CD4-positive, alpha-beta T cell treated with Interleukin-17A for 1 hour (primary cell): ENCODE measurements at regions not wholly inside any gene's neighbourhood (a gene's known extent, or its start where the extent isn't known, plus 50 kb on each side); places are given as distances from the start of the nearest gene placed in this dataset.

Experiments used
- DNase-seq: peaks from one replicate; pipeline ENCODE4 v3.0.0-alpha.2; 2020

DNA sequence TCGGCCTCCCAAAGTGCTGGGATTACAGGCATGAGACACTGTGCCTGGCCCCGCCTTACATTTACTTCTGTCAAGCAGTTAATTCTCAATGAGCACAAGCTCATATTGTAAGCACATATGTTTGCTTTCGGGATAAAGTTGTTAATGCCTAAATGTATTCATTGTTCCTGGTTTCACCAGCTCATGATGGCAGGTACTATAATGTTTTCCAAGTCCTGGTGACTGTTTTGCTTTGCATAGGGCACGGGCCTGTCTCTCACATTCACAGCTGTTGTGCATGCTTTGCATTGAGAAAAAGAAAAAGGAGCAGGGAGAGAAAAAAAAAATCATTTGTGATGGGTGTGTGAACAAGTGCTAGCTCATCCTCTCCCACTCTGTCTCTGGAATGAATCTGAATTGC lies 661.2 kb upstream of the TENM3 start:
- DNase-seq, result no peak

DNA sequence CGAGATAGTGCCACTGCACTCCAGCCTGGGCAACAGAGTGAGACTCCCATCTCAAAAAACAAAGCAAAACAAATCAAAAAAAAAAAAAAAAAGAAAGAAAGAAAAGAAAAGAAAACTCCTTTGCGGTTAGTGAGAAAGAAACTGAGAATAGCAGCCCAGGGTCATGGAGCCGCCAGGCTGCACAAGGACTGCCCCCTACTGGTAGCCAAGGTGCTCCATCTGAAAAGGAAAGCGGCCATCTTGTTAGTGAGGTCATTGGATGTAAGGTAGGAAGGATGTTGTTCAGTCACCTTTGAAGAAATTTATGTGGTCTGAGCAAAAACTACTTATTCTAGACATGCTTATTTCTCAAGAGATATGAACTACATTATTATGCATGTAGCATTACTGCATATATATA lies 660.6 kb upstream of the TENM3 start:
- no peak for DNase-seq

DNA sequence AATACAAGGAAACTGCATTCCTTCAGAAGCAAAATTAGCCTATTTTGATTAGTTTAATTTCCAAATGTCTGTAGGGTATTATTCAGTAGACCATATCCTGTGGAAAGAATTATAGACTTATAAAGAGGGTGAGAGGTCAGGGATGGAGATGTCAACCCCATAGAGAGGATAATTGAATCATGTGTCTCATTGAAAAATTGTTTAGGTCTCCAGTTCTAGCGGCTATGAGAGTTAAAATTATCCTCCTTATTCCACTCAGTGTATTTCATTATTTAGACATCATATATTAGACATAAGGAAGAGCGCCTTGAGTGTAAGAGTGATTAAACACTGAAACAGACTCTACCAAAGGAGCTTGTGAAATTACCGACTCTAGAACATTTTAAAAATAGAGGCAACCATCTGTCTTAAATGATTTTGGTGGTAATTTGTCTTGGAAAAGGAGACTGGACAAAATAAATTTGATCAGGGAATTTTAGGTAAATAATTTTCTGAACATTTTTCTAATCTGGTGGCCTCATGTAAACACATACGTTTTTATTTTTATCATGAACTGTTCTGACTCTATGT lies 654.4 kb upstream of the TENM3 start:
- no peak for DNase-seq

DNA sequence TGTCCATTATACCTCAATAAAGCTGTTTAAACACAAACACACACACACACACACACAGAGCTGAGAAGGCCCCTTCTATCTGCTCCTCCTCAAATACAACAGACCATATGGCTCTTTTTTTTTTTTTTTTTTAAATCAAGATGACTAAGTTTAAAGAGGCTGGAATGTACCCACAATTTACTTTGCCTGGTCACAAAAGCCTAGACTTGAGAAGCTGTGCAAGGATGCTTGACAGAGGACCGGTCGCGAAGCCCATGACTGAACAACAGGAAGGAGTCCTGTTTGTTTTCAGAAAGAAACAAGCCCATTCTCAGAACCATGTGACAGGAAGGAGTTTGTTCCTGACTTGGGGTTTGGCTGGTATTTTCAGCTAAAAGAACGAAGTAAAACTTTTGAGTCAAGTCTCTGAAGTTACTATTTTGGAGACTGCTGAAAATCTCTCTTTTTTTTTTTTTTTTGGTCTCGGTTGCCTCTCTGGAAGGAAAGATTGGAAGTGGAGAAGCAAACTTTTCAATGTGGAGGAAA lies 650.9 kb upstream of the TENM3 start:
- DNase-seq, result no peak

DNA sequence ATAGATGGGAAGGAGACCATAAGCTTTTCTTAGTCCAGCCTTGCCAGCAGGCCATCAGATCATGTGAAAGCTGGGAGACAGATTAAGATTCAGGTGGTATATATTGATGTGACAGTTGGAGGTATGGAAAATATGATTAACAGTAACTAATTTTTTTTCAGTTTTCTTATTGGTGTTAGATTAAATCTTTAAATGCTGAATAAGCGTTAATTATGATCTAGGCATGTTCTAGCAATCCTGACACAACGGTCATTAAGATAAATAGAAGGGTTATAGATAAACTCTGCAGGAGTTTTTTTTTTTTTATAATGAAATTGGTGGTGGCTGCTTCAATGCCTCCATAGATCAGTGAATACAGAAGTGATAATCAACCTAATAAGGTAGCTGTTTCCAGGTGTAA lies 649.5 kb upstream of the TENM3 start:
- no peak for DNase-seq

DNA sequence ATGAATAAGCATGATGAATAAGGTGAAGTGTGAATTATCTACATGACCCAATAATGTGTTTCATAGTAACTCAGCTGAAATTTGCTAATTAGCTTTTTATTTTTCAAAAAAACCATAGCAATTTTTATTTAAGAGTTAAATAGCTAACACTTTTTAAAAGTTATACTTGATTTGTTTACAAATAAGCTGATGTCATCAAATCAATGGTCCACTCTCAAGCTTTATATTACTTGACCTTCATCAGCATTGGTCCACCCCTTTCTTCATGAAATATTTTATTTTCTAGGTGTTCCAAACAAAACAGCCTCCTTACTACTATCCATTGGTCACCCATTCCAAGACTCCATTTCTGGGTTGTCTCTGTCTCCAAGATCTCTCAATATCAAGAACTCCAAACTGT lies 649.0 kb upstream of the TENM3 start:
- DNase-seq, result no peak

DNA sequence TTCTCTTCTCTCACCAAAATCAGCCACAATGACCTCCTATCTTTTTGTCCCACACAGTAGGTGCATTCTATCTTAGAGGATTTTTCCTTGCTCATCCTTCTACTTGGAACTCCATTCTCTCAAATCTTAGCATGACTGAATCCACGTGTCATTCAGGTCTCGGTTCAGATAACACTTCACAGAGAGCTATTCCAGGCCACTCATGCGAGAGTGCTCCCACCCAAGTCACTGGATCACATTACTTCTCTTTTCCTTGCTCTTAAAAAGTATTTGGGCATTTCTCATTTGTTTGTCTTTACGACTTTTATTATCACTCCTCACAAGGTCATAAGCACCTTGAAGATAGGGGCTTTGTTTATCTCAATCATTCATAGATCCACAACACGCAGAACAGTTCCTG lies 647.5 kb upstream of the TENM3 start:
- DNase-seq, result no peak

DNA sequence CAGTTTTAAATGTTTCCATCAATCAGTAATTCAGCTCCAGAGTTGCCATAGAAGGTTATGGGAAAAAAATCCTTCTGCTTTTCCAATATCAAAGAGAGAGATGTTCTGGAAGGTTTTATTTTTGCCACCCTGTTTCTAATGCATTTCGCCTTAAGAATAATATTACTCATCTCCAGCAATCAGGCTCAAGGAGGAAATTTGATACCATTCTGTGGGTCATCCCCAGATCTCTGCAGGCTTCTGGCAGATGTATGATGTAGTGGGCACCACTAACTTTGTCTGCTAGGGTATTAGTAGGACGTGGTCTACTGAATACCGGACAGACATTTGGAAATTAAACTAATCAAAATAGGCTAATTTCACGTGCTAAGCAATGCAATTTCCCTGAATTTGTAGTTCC lies 645.4 kb upstream of the TENM3 start:
- no peak for DNase-seq

DNA sequence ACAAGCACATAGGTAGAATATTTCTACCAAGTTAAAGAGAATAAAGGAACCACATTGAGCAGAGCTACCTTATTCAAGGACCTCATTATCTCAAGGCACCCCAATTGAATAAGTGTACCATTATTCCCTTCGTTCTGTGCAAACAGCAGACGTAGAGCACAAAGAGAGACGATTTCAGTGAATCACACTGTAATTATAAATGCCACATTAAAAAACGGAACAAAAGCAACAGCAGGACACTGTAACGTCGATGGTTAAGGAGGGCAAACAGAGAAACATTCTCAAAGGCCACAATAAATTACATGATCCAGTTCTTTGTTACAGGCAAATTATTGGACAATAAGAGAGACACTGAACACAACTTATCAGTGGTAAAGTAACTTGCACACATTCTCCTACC lies 644.1 kb upstream of the TENM3 start:
- DNase-seq, result no peak

DNA sequence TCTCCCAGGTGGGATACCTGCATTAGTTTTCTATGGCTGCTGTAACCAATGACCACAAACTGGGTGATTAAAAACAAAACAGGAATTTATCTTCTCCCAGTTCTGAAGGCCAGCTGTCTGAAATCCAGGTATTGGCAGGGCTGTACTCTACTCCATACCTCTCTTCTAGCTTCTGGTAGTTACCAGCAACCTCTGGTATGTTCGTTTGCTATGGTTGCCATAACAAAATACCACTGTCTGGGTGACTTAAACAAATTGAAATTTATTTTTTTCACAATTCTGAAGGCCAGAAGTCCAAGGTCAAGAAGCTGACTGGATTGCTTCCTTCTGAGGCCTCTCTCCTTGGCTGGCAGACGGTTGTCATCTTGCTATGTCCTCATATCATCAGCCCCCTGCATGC lies 642.1 kb upstream of the TENM3 start:
- no peak for DNase-seq

DNA sequence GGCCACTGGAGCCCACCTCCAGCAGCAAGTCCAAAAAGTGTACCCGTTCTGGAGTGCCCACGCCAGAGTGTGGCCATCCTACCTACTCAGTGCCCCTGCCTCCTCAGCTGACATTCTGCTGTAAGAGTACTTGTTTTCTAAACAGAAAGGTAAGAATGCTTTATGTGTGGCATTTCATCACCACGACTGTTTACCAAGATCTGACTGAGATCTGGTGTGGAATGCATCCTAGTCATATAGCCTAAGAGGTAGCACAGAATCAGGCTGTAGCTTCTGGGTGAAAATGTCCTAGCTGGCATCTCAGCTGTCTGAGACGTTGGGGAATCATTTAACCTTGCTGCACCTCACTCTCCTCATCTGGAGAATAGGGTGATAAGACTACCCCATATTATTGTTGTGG lies 638.7 kb upstream of the TENM3 start:
- no peak for DNase-seq

DNA sequence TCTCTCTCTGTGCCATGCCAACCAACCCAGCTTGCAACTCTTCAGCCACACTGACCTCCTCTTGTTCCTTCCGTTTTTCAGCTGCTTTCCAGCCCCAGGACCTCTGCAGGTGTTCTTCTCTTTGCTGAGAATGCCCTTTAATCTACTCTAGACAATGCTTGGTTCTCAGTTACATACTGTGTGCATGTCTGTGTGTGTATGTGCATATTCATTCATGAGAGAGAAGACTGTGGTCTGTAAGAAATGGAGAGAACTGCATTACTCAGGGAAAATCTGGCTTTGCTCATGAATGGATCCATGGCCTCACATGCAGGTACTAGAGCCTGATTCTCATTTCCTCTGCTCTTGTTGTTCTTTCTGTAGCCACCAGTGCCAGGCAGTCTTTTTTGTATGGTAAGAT lies 636.9 kb upstream of the TENM3 start:
- DNase-seq, result no peak

DNA sequence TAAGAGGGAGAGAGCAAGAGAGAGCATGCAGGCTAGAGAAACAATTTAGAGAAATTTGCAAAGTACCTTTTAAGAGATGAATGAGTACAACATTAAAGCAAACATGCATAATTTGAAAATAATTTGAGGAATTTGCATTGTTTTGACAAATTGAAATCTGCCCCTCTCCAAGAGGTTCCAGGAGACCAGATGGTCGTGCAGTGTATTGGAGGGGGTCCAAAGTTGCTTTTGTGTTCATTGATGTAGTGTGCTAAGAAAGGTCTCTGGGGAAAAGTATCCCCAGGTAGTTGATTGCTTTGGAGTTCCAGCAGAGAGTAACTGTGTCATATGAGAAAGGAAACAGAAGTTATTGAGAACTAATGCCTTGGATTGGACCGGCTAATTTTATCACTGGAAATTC lies 635.0 kb upstream of the TENM3 start:
- no peak for DNase-seq

DNA sequence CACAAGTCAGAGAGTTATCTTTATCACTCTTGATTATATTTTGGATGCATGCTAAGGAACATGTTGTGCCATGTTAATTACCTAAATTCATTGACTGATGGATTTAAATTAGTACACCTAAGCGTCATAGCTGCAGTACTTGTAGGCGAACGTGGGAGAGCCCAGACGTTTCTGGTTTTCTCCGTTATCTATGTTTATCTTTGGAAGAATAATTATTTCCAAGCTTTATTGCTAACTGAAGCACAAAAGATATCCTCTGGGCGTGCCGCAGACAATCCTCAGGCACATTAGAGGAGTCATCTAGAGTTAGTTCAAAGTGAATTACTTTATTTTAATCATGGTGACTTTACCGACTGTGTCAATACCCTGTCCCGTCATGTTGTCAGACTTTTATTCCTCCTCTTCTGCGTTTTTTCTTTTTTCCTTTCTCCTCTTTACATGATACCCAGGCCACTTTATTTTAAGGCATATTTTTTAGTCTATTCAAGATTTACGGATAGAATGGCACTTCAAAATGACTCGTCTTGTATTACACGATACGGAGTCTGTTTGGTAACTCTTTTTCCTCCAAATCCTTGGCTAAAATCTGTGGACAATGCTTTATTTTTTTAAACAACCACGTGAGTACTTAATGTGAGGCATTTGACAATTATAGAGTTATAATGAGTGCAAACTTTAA lies 632.0 kb upstream of the TENM3 start:
- DNase-seq, result no peak

DNA sequence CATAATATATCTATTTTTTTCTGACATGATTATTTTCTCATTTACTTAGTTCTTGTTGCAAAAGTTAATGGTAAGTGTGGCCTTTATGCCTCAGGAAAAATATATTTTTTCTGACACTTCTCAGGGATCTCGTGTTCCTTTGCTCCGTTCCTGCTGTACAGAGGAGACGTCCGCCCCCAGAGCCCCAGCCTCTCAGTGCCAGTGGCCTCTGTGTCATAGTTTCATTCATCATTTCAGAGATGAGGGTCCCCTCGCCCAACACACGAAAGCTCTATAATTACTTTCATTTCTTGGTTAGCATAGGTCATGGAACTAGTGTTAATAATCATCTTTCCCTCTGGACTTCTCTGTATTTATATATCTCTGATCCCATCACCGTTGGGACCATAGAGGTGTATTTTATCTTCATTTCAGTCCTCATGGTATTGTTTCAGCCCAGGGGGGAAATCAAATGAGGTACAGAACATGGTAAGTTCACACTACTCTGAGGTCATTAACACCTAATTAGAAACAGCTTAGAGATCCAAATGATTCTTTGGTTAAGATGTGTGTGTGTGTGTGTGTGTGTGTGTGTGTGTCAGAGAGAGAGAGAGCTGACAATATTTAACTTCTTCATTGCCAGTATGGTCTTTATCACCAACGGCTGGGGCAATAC lies 631.1 kb upstream of the TENM3 start:
- DNase-seq, result no peak

DNA sequence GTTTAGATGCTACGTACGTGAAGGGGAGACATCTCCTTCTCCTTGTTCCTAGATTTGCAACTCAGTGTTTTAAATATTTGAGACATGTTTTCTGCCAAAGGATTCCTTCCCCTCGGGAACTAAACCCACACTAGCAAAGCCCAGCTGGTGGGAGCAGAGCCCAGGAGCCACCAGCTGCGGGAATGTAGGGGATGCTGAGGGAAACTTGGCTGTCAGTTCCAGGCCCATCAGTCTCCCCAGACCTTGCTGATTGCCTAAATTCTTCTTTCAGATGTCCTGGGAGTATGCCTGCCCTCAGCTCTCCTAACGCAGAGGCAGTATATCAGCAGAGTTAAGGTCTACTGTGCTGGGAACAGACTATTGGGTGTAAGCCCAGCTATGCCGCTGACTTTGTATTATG lies 630.0 kb upstream of the TENM3 start:
- no peak for DNase-seq

DNA sequence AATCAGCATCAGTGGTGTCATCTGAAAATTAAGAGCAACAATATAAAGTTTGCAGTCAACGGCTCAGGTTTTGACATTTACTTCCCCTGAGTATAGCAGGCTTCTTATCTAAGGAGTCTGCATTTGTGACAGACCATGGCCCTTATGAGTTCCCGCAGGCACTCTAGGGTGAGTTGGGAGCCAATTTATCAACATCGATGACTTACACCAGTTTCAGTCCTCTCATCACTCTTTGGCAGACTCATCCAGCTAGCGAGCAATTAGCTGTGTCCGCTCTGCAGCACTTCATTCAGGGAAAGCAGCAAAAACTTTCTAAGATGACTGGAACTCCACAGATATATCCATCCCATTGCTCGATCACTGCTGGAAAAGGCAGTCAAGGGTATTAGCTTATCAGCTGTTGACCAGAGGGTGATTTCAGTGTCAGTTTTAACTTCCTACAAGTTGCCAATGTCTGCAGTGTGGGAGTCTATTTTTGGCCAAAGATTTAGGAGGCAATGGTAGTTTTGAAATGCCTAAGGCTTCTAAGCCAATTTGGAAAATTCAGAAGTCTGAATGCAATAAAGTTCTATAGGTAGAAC lies 625.1 kb upstream of the TENM3 start:
- DNase-seq, result no peak

DNA sequence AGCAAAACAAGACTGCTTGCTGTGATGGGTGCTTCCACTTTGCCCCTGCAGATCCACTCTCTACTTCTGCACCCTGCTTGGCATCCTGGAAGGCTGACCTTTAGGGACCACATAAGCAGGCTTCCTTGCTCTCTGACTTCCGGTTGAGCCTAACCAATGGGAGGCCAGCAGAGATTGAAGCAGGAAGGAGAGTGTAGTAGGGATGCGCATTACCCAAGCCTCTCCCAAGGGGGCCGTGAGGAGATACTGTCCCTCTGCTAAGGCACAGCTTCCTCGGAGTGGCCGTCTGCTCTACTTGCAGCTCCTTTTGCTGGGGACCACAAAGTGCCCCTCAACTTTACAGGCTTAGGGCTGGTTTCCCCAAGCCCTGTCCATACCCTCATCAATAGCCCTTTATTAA lies 624.3 kb upstream of the TENM3 start:
- DNase-seq, result no peak

DNA sequence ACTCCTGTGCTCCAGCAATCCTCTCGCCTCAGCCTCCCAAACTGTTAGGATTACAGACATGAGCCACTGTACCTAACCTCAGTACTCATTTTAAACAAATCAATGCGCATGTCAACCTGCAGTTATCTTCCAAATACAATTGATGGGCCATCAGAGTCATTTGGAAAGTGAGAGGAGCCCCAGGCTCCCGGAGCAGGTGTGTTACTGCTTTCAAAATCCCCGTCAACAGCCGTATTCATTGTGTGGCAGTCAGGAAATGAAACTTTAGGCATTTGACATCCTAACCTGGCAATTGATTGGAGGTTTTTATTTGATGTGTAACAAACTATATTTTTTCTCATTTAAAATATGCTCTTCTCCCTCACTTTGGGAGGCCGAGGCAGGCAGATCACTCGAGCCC lies 623.6 kb upstream of the TENM3 start:
- no peak for DNase-seq

DNA sequence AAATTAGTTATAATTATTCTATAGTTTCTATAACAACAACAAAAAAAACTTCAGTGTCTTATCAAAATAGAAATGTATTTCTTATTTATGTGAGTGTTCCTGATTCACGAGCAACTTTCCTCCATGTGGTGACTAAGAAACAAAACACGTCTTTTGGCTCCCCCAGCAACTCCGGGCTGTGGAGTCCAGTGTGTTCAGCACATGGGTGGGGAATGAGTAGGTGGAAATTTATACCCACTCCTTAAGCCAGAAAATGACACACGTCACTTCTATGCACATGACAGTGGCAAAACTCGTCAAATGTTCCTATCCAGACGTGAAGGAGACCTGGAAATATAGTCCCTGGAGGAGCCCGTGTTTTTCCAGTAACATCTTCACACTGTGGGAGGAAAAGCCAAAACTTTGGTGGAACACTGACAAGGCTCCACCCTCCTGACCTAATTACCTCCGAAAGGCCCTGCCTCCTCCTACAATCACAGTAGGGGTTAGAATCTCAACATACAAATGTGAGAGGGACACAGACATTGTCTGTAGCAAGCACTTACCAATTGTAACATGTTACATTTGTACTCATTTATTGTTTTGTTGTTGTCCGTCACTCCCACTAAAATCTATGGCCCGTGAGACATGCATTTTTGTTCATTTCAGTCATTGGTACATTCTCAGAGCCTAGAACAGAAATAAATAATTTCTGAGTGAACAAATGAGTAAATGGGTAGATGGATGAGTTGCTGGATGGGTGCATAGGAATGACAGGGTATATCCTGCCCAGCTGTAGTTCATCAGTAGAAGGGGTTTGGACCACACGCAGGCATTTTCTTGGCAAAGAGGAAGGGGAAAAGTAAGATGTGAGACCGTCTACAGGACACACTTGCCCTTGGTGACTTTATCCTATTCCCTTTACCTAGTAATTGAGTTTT lies 605.8 kb upstream of the TENM3 start:
- no peak for DNase-seq

DNA sequence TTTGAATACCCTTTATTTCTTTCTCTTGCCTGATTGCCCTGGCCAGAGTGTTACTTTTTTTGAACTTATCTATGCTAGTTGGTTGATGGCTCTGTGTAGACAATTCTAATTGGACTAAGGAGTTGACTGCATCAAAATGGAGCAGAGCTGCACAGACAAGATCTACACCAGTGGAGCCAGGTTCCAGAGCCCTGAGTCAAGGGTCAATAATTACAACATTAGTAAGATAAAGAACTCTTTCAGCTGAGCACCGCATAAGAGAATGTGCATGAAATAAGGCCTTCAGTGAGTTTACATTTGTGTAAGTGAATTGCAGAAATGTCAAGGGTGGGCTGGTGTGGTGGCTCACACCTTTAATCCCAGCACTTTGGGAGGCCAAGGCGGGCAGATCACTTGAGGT lies 599.7 kb upstream of the TENM3 start:
- no peak for DNase-seq

DNA sequence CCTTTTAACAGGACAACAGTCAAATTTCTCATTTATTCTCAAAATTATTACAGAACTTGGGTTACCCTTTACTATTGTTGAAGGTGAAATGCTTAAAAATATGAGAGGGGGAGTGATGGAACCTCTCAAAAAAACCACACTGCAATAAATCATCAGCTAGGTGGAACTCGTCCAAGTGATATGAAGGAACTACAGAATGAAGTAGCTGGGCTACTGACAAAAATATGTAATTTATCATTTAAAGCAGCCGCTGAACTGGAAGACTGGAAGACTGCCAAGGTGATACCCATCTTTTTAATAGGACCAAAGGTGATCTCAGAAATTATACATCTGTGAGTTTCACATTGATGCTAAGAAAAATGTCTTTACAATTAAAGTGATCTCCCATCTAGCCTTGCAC lies 597.7 kb upstream of the TENM3 start:
- DNase-seq, result no peak

DNA sequence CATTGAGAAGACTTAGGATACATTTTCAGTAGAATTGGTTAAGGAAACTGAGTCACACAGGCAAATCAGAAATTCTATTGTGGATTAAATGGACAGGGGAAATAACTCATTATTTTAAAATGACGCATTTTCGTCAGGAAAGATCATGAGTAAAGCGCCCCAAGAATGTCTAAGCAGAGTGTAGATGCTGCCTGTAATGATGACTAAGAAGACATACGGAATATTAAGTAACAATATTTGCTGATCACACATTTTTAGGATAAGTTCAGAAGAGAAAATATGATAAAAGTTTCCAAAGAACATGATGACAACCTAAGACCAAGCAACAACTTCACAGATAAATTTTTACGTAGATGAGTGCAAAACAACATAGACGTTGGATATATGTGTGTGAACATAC lies 596.3 kb upstream of the TENM3 start:
- DNase-seq, result no peak
